ENCODE measurements at regions not wholly inside any gene's neighbourhood (a gene's known extent, or its start where the extent isn't known, plus 50 kb on each side); places are given as distances from the start of the nearest gene placed in this dataset.
"Not testable (repeated sequence)": the region's sequence is repeated elsewhere in the genome, so short reads cannot be mapped to it uniquely, and the experiment has no call there.

- H3K27ac ChIP-seq: no peak overlapping the region
- TF ChIP-seq CTCF (conservative IDR thresholded peaks at IDR 0.05): no peak
These were observed 123.5 kb downstream of the MAP3K7 start for GRCh38 chr6:90463359-90463758.

GRCh38 chr6:90462102-90462501 lies 124.8 kb downstream of the MAP3K7 start:
- no peak for TF ChIP-seq CTCF (conservative IDR thresholded peaks at IDR 0.05)
- H3K27ac ChIP-seq: no peak overlapping the region

GRCh38 chr6:90461383-90461782 lies 125.5 kb downstream of the MAP3K7 start:
- TF ChIP-seq CTCF (conservative IDR thresholded peaks at IDR 0.05): no peak
- H3K27ac ChIP-seq: no peak overlapping the region

GRCh38 chr6:90460051-90460450 lies 126.8 kb downstream of the MAP3K7 start:
- H3K27ac ChIP-seq: no peak overlapping the region
- no peak for TF ChIP-seq CTCF (conservative IDR thresholded peaks at IDR 0.05)

GRCh38 chr6:90459225-90459758 lies 127.6 kb downstream of the MAP3K7 start:
- no peak overlapping the region for H3K27ac ChIP-seq
- TF ChIP-seq CTCF (conservative IDR thresholded peaks at IDR 0.05): no peak

- no peak overlapping the region for H3K27ac ChIP-seq
- TF ChIP-seq CTCF (conservative IDR thresholded peaks at IDR 0.05): no peak
These were observed 128.3 kb downstream of the MAP3K7 start for GRCh38 chr6:90458353-90459224.

GRCh38 chr6:90457867-90458259 lies 129.0 kb downstream of the MAP3K7 start:
- no peak for TF ChIP-seq CTCF (conservative IDR thresholded peaks at IDR 0.05)
- no peak overlapping the region for H3K27ac ChIP-seq

GRCh38 chr6:90456997-90457866 lies 129.6 kb downstream of the MAP3K7 start:
- H3K27ac ChIP-seq: not testable (repeated sequence)

Measured in VCaP (cell line).